ENCODE measurements at regions not wholly inside any gene's neighbourhood (a gene's known extent, or its start where the extent isn't known, plus 50 kb on each side); places are given as distances from the start of the nearest gene placed in this dataset.

GRCh38 chr6:155747491-155747890 is 291.9 kb upstream of the NOX3 start:
- ATAC-seq (ENCODE audit: low read depth) (no peak), DNase-seq (ENCODE audit: low spot score) (no peak)
- no peaks in the 10 kb centered on the region for H3K36me3 ChIP-seq (ENCODE audit: low read depth)
- TF ChIP-seq CTCF (IDR thresholded peaks at IDR 0.05; ENCODE audit: poor library complexity, severe bottlenecking): no peak
- H3K27me3 ChIP-seq (ENCODE audit: insufficient read depth, poor library complexity, severe bottlenecking): no peaks in the 10 kb centered on the region
- no peaks in the 10 kb centered on the region for H3K4me1 ChIP-seq (ENCODE audit: insufficient read depth, poor library complexity, severe bottlenecking)
- no peak overlapping the region for H3K27ac ChIP-seq (ENCODE audit: poor library complexity, severe bottlenecking)
- H3K9me3 ChIP-seq (ENCODE audit: severe bottlenecking): no peaks in the 10 kb centered on the region
- no peak overlapping the region for H3K4me3 ChIP-seq (ENCODE audit: severe bottlenecking)

- no peak for ATAC-seq (ENCODE audit: low read depth)
- Histone ChIP-seq H3K9me3 (ENCODE audit: severe bottlenecking) (no peaks in the 10 kb centered on the region), H3K27ac (ENCODE audit: poor library complexity, severe bottlenecking) (no peak overlapping the region), H3K4me1 (ENCODE audit: insufficient read depth, poor library complexity, severe bottlenecking) (no peaks in the 10 kb centered on the region), H3K27me3 (ENCODE audit: insufficient read depth, poor library complexity, severe bottlenecking) (no peaks in the 10 kb centered on the region), H3K36me3 (ENCODE audit: low read depth) (no peaks in the 10 kb centered on the region), H3K4me3 (ENCODE audit: severe bottlenecking) (no peak overlapping the region)
- TF ChIP-seq CTCF (IDR thresholded peaks at IDR 0.05; ENCODE audit: poor library complexity, severe bottlenecking): no peak
- no peak for DNase-seq (ENCODE audit: low spot score)
These were observed 285.3 kb upstream of the NOX3 start for GRCh38 chr6:155740781-155741399.

GRCh38 chr6:155738602-155739105 is 283.0 kb upstream of the NOX3 start:
- Histone ChIP-seq H3K4me1 (ENCODE audit: insufficient read depth, poor library complexity, severe bottlenecking) (no peaks in the 10 kb centered on the region), H3K27me3 (ENCODE audit: insufficient read depth, poor library complexity, severe bottlenecking) (no peaks in the 10 kb centered on the region), H3K36me3 (ENCODE audit: low read depth) (no peaks in the 10 kb centered on the region), H3K9me3 (ENCODE audit: severe bottlenecking) (no peaks in the 10 kb centered on the region), H3K27ac (ENCODE audit: poor library complexity, severe bottlenecking) (no peak overlapping the region), H3K4me3 (ENCODE audit: severe bottlenecking) (no peak overlapping the region)
- ATAC-seq (ENCODE audit: low read depth) (no peak), DNase-seq (ENCODE audit: low spot score) (no peak)
- no peak for TF ChIP-seq CTCF (IDR thresholded peaks at IDR 0.05; ENCODE audit: poor library complexity, severe bottlenecking)

- no peak overlapping the region for H3K27ac ChIP-seq (ENCODE audit: poor library complexity, severe bottlenecking)
- H3K9me3 ChIP-seq (ENCODE audit: severe bottlenecking): no peaks in the 10 kb centered on the region
- H3K4me1 ChIP-seq (ENCODE audit: insufficient read depth, poor library complexity, severe bottlenecking): no peaks in the 10 kb centered on the region
- no peak for TF ChIP-seq CTCF (IDR thresholded peaks at IDR 0.05; ENCODE audit: poor library complexity, severe bottlenecking)
- ATAC-seq (ENCODE audit: low read depth) (no peak), DNase-seq (ENCODE audit: low spot score) (no peak)
- H3K27me3 ChIP-seq (ENCODE audit: insufficient read depth, poor library complexity, severe bottlenecking): peaks cover 4% of the 10 kb centered on the region
- H3K4me3 ChIP-seq (ENCODE audit: severe bottlenecking): no peak overlapping the region
- H3K36me3 ChIP-seq (ENCODE audit: low read depth): no peaks in the 10 kb centered on the region
These were observed 261.7 kb upstream of the NOX3 start for GRCh38 chr6:155717374-155717773.

GRCh38 chr6:155710704-155711103 is 255.1 kb upstream of the NOX3 start:
- no peak overlapping the region for H3K4me3 ChIP-seq (ENCODE audit: severe bottlenecking)
- ATAC-seq (ENCODE audit: low read depth) (no peak; the same call in 2 of the 3 replicates), DNase-seq (ENCODE audit: low spot score) (no peak)
- no peak overlapping the region for H3K27ac ChIP-seq (ENCODE audit: poor library complexity, severe bottlenecking)
- TF ChIP-seq CTCF (IDR thresholded peaks at IDR 0.05; ENCODE audit: poor library complexity, severe bottlenecking): no peak
- H3K36me3 ChIP-seq (ENCODE audit: low read depth): no peaks in the 10 kb centered on the region
- no peaks in the 10 kb centered on the region for H3K27me3 ChIP-seq (ENCODE audit: insufficient read depth, poor library complexity, severe bottlenecking)
- no peaks in the 10 kb centered on the region for H3K9me3 ChIP-seq (ENCODE audit: severe bottlenecking)
- no peaks in the 10 kb centered on the region for H3K4me1 ChIP-seq (ENCODE audit: insufficient read depth, poor library complexity, severe bottlenecking)

All from RWPE2 (cell line).